Nephron (organoid): ENCODE measurements at regions not wholly inside any gene's neighbourhood (a gene's known extent, or its start where the extent isn't known, plus 50 kb on each side); places are given as distances from the start of the nearest gene placed in this dataset.
"Not testable (repeated sequence)": the region's sequence is repeated elsewhere in the genome, so short reads cannot be mapped to it uniquely, and the experiment has no call there.

ENCODE experiments used
- H3K27ac Mint-ChIP-seq, 3 experiments: 2 replicates each; pipeline ENCODE4 v1.8.0; 2020; ENCODE audit warnings: mixed read lengths in 3 of 3, mild to moderate bottlenecking in 2 of 3, moderate library complexity in 1 of 3
- H3K27me3 Mint-ChIP-seq: 2 replicates; pipeline ENCODE4 v1.8.0; 2021; ENCODE audit warnings: low read depth, mild to moderate bottlenecking, moderate library complexity, mixed read lengths
- H3K36me3 Mint-ChIP-seq: 2 replicates; pipeline ENCODE4 v1.8.0; 2020; ENCODE audit warnings: low read depth, mixed read lengths
- H3K4me1 Mint-ChIP-seq: 2 replicates; pipeline ENCODE4 v1.8.0; 2020; ENCODE audit warnings: mixed read lengths
- H3K4me3 Mint-ChIP-seq, 3 experiments: 2 replicates each; pipeline ENCODE4 v1.8.0; 2020; ENCODE audit warnings: mild to moderate bottlenecking in 3 of 3, mixed read lengths in 3 of 3, moderate library complexity in 2 of 3
- H3K9me3 Mint-ChIP-seq: 2 replicates; pipeline ENCODE4 v1.8.0; 2020; ENCODE audit warnings: mixed read lengths
- TF ChIP-seq, protein P1 (sequence below), 3 experiments: fragments of 200-600 bp; sonication (generic); IDR thresholded peaks; one replicate each; pipeline ENCODE4 v1.5.0; 2021; ENCODE audit warnings: antibody characterized with exemption in 3 of 3; ENCODE audit not compliant: unreplicated experiment in 3 of 3

DNA sequence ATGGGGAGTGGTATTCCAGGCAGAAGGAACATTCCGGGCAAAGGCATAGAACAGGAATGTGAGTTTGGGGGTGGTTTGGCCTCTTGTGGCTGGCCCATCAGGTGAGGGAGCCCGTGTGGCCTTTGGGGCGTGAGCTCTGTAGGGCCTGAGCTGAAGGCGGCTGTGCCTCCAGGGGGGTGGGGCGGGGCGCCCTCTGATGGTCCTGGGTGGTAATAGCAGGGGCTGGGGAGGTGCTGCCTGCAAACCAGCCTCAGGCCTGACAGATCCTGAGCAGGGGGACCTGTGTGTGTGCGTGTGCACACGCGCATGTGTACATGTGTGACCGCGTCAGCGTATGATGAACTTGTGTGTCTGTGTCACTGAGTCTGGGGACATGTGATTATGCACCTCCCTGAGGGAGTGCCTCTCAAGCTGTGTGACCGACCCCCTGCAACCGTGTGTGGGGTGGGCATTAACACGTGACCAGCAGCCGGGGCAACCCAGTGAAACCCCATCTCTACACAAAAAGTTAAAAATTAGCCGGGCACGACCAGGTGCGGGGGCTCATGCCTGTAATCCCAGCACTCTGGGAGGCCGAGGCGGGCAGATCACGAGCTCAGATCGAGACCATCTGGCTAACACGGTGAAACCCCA lies 177.1 kb downstream of the TBC1D2B start:
- peak overlapping the region in 1 of 3 experiments; percentile 57 for H3K27ac Mint-ChIP-seq
- H3K36me3 Mint-ChIP-seq, H3K27me3 Mint-ChIP-seq, H3K4me3 Mint-ChIP-seq, H3K9me3 Mint-ChIP-seq, H3K4me1 Mint-ChIP-seq: not testable (repeated sequence)
- TF ChIP-seq, protein P1, sequence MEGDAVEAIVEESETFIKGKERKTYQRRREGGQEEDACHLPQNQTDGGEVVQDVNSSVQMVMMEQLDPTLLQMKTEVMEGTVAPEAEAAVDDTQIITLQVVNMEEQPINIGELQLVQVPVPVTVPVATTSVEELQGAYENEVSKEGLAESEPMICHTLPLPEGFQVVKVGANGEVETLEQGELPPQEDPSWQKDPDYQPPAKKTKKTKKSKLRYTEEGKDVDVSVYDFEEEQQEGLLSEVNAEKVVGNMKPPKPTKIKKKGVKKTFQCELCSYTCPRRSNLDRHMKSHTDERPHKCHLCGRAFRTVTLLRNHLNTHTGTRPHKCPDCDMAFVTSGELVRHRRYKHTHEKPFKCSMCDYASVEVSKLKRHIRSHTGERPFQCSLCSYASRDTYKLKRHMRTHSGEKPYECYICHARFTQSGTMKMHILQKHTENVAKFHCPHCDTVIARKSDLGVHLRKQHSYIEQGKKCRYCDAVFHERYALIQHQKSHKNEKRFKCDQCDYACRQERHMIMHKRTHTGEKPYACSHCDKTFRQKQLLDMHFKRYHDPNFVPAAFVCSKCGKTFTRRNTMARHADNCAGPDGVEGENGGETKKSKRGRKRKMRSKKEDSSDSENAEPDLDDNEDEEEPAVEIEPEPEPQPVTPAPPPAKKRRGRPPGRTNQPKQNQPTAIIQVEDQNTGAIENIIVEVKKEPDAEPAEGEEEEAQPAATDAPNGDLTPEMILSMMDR (IDR thresholded peaks at IDR 0.05; ENCODE audit: unreplicated experiment in 3 of 3): peak; percentile 38 to 52 (median 47)

DNA sequence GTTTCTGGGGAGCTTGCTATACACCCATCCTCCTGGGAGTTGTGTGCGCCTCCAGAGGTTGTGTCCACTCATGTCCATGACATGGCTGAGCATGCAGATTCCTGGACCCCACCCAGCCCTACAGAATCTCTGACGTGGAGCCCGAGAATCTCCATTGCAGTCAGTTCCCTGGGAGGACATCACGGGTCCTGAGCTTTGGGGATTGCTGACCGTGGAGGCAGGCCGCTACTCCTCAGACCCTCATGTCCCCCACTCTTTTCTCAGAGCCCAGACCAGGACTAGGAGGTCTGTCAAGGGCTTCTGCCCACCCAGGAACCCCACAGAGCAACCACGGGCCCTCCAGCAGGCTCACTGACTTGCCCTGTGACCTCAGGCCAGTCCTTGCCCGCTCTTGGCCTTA lies 177.7 kb downstream of the TBC1D2B start:
- not testable (repeated sequence) for H3K27me3 Mint-ChIP-seq, H3K4me3 Mint-ChIP-seq, H3K4me1 Mint-ChIP-seq, H3K27ac Mint-ChIP-seq, H3K9me3 Mint-ChIP-seq, H3K36me3 Mint-ChIP-seq

DNA sequence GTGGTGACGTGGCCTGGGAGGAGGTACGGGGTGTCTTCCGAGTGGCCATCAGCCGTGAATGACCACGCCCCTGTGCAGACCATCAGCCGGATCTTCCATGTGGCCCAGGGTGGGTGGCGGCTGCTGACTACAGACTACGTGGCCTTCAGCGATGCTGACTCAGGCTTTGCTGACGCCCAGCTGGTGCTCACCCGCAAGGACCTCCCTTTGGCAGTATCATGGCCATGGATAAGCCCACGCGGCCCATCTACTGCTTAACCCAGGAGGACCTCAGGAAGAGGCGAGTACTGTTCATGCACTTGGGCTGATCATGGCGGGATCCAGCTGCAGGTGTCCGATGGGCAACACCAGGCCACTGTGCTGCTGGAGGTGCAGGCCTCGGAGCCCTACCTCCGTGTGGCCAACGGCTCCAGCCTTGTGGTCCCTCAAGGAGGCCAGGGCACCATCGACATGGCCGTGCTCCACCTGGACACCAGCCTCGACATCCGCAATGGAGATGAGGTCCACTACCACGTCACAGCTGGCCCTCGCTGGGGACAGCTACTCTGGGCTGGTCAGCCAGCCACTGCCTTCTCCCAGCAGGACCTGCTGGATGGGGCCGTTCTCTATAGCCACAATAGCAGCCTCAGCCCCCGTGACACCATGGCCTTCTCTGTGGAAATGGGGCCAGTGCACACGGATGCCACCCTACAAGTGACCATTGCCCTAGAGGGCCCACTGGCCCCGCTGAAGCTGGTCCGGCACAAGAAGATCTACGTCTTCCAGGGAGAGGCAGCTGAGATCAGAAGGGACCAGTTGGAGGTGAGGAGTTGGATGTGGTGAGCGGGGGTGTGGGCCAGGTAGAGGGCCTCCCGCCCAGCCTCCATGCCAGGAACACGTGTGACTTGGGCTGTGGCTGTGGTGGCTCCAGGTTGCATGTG lies 178.4 kb downstream of the TBC1D2B start:
- TF ChIP-seq, protein P1 (IDR thresholded peaks at IDR 0.05; ENCODE audit: unreplicated experiment in 3 of 3): no peak
- Mint-ChIP-seq H3K9me3 (no peaks in the 10 kb centered on the region), H3K4me1 (peaks cover 8% of the 10 kb centered on the region), H3K27me3 (no peaks in the 10 kb centered on the region), H3K27ac (no peak overlapping the region), H3K36me3 (no peaks in the 10 kb centered on the region), H3K4me3 (no peak overlapping the region)

DNA sequence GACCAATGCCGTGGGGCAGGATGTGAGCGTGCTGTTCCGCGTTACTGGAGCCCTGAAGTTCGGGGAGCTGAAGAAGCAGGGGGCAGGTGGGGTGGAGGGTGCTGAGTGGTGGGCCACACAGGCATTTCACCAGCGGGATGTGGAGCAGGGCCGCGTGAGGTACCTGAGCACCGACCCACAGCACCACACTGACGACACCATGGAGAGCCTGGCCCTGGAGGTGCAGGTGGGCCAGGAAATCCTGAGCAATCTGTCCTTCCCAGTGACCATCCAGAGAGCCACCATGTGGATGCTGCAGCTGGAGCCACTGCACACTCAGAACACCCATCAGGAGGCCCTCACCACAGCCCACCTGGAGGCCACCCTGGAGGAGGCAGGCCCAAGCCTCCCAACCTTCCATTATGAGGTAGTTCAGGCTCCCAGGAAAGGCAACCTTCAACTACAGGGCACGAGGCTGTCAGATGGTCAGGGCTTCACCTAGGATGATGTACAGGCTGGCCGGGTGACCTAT lies 179.6 kb downstream of the TBC1D2B start:
- Mint-ChIP-seq H3K27me3 (no peaks in the 10 kb centered on the region), H3K27ac (no peak overlapping the region), H3K4me1 (peaks cover 8% of the 10 kb centered on the region), H3K4me3 (no peak overlapping the region), H3K36me3 (no peaks in the 10 kb centered on the region), H3K9me3 (no peaks in the 10 kb centered on the region)
- TF ChIP-seq, protein P1 (IDR thresholded peaks at IDR 0.05; ENCODE audit: unreplicated experiment in 3 of 3): no peak

DNA sequence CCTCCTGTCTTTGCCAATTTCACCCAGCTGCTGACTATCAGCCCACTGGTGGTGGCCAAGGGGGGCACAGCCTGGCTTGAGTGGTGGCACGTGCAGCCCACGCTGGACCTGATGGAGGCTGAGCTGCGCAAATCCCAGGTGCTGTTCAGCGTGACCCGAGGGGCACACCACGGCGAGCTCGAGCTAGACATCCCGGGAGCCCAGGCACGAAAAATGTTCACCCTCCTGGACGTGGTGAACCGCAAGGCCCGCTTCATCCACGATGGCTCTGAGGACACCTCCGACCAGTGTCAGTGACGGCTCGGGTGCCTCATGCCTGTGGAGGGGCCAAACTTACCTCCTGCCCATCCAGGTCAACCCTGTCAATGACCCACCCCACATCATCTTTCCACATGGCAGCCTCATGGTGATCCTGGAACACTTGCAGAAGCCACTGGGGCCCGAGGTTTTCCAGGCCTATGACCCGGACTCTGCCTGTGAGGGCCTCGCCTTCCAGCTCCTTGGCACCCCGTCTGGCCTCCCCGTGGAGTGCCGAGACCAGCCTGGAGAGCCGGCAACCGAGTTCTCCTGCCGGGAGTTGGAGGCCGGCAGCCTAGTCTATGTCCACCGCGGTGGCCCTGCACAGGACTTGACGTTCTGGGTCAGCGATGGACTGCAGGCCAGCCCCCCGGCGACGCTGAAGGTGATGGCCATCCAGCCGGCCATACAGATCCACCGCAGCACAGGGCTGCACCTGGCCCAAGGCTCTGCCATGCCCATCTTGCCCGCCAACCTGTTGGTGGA lies 180.2 kb downstream of the TBC1D2B start:
- not testable (repeated sequence) for H3K4me1 Mint-ChIP-seq, H3K4me3 Mint-ChIP-seq, H3K36me3 Mint-ChIP-seq, H3K9me3 Mint-ChIP-seq, H3K27ac Mint-ChIP-seq, H3K27me3 Mint-ChIP-seq

DNA sequence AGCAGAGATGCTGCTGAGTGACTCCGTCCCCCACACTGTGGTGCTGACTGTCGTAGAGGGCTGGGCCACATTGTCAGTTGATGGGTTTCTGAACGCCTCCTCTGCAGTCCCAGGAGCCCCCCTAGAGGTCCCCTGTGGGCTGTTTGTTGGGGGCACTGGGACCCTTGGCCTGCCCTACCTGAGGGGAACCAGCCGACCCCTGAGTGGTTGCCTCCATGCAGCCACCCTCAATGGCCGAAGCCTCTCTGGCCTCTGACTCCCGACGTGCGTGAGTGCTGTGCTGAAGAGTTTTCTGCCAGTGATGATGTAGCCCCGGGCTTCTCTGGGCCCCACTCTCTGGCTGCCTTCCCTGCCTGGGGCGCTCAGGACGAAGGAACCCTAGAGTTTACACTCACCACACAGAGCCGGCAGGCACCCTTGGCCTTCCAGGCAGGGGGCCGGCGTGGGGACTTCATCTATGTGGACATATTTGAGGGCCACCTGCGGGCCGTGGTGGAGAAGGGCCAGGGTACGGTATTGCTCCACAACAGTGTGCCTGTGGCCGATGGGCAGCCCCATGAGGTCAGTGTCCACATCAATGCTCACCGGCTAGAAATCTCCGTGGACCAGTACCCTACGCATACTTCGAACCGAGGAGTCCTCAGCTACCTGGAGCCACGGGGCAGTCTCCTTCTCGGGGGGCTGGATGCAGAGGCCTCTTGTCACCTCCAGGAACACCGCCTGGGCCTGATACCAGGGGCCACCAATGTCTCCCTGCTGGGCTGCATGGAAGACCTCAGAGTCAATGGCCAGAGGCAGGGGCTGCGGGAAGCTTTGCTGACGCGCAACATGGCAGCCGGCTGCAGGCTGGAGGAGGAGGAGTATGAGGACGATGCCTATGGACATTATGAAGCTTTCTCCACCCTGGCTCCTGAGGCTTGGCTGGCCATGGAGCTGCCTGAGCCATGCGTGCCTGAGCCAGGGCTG lies 181.1 kb downstream of the TBC1D2B start:
- H3K27me3 Mint-ChIP-seq, H3K27ac Mint-ChIP-seq, H3K4me3 Mint-ChIP-seq, H3K36me3 Mint-ChIP-seq, H3K9me3 Mint-ChIP-seq, H3K4me1 Mint-ChIP-seq: not testable (repeated sequence)
